ENCODE measurements at regions not wholly inside any gene's neighbourhood (a gene's known extent, or its start where the extent isn't known, plus 50 kb on each side); places are given as distances from the start of the nearest gene placed in this dataset.
"Not testable (repeated sequence)": the region's sequence is repeated elsewhere in the genome, so short reads cannot be mapped to it uniquely, and the experiment has no call there.

GRCh38 chr4:9709724-9710123 lies 71.7 kb upstream of the DRD5 start:
- TF ChIP-seq, protein P1, sequence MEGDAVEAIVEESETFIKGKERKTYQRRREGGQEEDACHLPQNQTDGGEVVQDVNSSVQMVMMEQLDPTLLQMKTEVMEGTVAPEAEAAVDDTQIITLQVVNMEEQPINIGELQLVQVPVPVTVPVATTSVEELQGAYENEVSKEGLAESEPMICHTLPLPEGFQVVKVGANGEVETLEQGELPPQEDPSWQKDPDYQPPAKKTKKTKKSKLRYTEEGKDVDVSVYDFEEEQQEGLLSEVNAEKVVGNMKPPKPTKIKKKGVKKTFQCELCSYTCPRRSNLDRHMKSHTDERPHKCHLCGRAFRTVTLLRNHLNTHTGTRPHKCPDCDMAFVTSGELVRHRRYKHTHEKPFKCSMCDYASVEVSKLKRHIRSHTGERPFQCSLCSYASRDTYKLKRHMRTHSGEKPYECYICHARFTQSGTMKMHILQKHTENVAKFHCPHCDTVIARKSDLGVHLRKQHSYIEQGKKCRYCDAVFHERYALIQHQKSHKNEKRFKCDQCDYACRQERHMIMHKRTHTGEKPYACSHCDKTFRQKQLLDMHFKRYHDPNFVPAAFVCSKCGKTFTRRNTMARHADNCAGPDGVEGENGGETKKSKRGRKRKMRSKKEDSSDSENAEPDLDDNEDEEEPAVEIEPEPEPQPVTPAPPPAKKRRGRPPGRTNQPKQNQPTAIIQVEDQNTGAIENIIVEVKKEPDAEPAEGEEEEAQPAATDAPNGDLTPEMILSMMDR (IDR thresholded peaks at IDR 0.05; ENCODE audit: extremely low read depth, missing control alignments) = no peak
- no peak for DNase-seq (ENCODE audit: low spot score)

GRCh38 chr4:9715271-9715670 lies 66.2 kb upstream of the DRD5 start:
- not testable (repeated sequence) for DNase-seq (ENCODE audit: low spot score)

GRCh38 chr4:9716093-9716492 lies 65.3 kb upstream of the DRD5 start:
- TF ChIP-seq, protein P1 (IDR thresholded peaks at IDR 0.05; ENCODE audit: extremely low read depth, missing control alignments) = no peak

DNA sequence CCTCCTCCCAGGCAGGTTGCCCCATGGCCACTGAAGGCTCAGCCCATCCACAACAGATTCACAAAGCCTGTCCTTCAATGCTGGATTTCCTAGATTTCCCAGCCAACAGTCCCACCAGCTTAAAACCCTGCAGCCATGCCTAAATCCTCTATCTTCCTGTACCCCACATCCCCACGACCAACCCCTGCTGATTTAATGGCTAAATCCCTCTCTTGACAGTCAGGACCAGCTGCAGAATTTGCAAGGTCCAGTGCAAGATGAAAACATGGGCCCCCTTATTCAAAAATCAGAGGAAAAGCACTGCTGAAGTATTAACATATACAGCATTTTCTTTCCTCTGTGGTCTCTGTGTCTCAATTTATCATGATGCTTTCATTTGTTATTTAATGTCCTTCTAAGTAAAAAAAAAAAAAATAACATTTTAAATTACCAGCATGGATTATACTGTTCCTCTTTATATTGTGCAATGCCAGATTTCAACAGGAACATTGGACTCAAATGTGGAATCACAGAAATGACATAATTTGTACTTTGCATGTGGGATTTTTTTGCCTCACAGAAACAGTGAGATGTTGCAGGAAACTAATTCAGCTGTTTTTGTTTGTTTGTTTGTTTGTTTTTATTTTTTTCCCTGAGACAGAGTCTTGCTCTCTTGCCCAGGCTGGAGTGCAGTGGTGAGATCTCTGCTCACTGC lies 63.0 kb upstream of the DRD5 start:
- not testable (repeated sequence) for DNase-seq (ENCODE audit: low spot score)

More at GRCh38 chr4:9716093-9716492, 65.3 kb upstream of the DRD5 start:
- DNase-seq (ENCODE audit: low spot score) = no peak

DNA sequence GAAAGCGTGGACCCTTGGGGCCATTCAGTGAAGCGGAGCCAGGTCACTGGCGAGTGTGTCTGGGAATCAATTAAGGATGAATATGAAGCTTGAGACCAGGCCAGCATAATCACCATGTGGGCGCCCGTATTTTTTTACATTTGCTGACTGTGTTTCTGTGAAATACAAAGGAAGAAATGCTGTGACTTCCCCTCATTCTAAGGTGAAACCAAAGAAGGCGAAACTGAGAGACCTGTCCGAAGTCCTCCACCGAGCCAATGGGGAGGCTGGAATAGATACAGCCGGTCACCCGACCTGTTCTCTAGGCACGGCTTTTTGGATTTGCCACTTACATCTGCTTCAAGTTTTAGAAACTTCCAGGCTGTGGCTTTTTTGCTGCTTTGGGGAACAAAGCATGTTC lies 59.3 kb upstream of the DRD5 start:
- DNase-seq (ENCODE audit: low spot score) = not testable (repeated sequence)
